ENCODE measurements at regions not wholly inside any gene's neighbourhood (a gene's known extent, or its start where the extent isn't known, plus 50 kb on each side); places are given as distances from the start of the nearest gene placed in this dataset.

DNA sequence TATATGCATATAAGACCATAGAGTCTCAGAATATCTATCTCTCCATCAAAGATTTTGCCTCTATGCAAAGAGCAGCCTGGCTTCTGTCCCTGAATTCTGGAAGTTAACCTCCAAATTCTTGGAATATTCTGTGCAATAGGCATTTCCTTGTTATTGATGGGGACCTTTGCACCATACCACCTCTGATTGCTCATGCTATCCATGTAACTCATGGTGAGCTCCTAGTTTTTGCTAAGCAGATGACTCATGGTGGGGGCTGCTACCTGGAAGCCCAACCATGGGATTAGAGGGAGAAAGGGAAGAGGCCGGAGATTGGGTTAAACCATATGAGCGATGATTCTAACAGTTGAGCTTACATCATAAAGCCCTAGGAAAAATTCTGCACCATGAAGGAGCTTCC is 310.2 kb upstream of the FIGN start:
- TF ChIP-seq, protein P1, sequence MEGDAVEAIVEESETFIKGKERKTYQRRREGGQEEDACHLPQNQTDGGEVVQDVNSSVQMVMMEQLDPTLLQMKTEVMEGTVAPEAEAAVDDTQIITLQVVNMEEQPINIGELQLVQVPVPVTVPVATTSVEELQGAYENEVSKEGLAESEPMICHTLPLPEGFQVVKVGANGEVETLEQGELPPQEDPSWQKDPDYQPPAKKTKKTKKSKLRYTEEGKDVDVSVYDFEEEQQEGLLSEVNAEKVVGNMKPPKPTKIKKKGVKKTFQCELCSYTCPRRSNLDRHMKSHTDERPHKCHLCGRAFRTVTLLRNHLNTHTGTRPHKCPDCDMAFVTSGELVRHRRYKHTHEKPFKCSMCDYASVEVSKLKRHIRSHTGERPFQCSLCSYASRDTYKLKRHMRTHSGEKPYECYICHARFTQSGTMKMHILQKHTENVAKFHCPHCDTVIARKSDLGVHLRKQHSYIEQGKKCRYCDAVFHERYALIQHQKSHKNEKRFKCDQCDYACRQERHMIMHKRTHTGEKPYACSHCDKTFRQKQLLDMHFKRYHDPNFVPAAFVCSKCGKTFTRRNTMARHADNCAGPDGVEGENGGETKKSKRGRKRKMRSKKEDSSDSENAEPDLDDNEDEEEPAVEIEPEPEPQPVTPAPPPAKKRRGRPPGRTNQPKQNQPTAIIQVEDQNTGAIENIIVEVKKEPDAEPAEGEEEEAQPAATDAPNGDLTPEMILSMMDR (IDR thresholded peaks at IDR 0.05) = no peak
- TF ChIP-seq POLR2AphosphoS5 (IDR thresholded peaks at IDR 0.05) = no peak
- TF ChIP-seq POLR2A (IDR thresholded peaks at IDR 0.05) = no peak
